Activated naive CD4-positive, alpha-beta T cell treated with anti-CD3 and anti-CD28 coated beads for 36 hours (primary cell): ENCODE measurements at regions not wholly inside any gene's neighbourhood (a gene's known extent, or its start where the extent isn't known, plus 50 kb on each side); places are given as distances from the start of the nearest gene placed in this dataset.

Source experiments
- CTCF ChIA-PET: fragments of 350-600 bp; sonication (Branson Sonifier 250); formaldehyde crosslinking; loops from one replicate; lab custom pipeline; 2021; ENCODE audit warnings: antibody characterized with exemption; lab: Charles Lee
- DNase-seq: peaks from one replicate; pipeline ENCODE4 v3.0.0-alpha.2; 2020
- H3K27ac Mint-ChIP-seq: one replicate; pipeline ENCODE4 v1.8.0; 2021; ENCODE audit warnings: mild to moderate bottlenecking, mixed read lengths
- H3K27me3 Mint-ChIP-seq: one replicate; pipeline ENCODE4 v1.8.0; 2021; ENCODE audit warnings: low read depth, mixed read lengths
- H3K36me3 Mint-ChIP-seq: one replicate; pipeline ENCODE4 v1.8.0; 2021; ENCODE audit warnings: low read depth, mixed read lengths
- H3K4me1 Mint-ChIP-seq: one replicate; pipeline ENCODE4 v1.8.0; 2021; ENCODE audit warnings: low read depth, mixed read lengths
- H3K4me3 Mint-ChIP-seq: one replicate; pipeline ENCODE4 v1.8.0; 2021; ENCODE audit warnings: mild to moderate bottlenecking, moderate library complexity, mixed read lengths
- H3K9me3 Mint-ChIP-seq: one replicate; pipeline ENCODE4 v1.8.0; 2021; ENCODE audit warnings: mixed read lengths
- intact Hi-C: fragments of 100-400 bp; cut with micrococcal nuclease; formaldehyde crosslinking; loops from one replicate; pipeline ENCODE4 v1.15.1; 2023

DNA sequence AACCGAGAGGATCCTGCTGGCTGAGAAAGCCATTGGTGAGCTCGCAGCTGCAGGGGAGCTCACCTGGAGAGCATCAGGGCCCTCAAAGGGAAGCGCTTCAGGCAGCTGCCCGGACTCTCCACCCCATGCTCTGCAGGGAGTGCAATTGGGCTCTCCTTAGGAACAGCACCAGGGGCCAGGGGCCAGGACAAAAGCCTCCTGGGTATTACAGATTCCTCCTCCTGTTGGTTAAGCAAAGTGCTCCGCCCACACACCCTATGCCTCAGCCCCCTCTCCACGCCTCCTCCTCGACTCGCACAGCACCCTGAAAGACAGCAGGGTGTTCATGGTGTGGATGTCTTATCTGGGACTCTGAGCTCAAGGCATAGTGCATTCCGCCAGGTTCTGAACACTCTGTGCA is 139.9 kb downstream of the SHANK2 start:
- DNase-seq: no peak
- Mint-ChIP-seq H3K4me3 (no peak overlapping the region), H3K9me3 (no peaks in the 10 kb centered on the region), H3K4me1 (no peaks in the 10 kb centered on the region), H3K36me3 (no peaks in the 10 kb centered on the region), H3K27ac (no peak overlapping the region), H3K27me3 (peaks cover 10% of the 10 kb centered on the region)
- CTCF ChIA-PET: no interaction called here
- intact Hi-C loops: no loop called here

DNA sequence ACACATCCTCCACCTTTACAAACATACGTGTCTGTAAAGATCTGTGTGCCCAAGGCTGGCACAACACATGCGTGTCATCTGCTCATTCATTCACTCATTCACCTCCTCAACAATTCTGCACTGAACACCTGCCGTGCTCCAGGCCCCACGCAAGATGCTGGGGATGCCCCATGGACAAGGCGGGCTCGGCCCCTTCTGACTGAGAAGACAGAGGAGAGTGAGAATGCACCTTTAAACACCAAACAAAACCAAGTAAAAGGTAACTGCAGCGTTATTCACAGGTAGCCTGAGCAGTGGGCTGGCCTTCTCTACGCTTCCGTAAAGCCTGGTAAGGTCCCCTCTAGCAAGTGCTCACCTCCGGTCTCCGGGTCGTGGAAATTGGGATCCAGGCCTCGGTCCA is 142.8 kb downstream of the SHANK2 start:
- CTCF ChIA-PET: no interaction called here
- Mint-ChIP-seq H3K27me3 (peaks cover 10% of the 10 kb centered on the region), H3K4me1 (no peaks in the 10 kb centered on the region), H3K4me3 (no peak overlapping the region), H3K9me3 (no peaks in the 10 kb centered on the region), H3K36me3 (no peaks in the 10 kb centered on the region), H3K27ac (no peak overlapping the region)
- intact Hi-C loops: no loop called here
- no peak for DNase-seq

DNA sequence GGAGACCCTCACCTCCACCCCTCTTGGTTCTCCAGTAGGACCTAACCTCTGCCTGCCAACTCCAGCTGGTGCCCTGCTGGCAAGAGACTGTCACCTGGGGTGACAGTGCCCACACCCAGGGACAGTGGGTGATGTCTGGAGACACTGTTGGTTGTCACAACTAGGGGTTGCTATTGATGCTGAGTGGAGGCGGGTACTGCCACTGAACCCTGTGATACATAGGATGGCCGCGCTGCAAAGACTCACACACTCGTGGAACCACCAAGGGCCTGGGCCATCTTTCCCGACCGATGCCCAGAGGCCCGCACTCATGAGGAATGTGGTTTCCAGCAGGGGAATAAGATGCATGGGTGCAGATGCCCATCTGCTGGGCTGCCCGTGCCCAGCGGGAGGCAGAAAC is 143.2 kb downstream of the SHANK2 start:
- Mint-ChIP-seq H3K27ac (no peak overlapping the region), H3K27me3 (peaks cover 11% of the 10 kb centered on the region), H3K36me3 (no peaks in the 10 kb centered on the region), H3K4me1 (no peaks in the 10 kb centered on the region), H3K4me3 (no peak overlapping the region), H3K9me3 (no peaks in the 10 kb centered on the region)
- DNase-seq: no peak
- CTCF ChIA-PET: no interaction called here
- intact Hi-C loops: no loop called here

DNA sequence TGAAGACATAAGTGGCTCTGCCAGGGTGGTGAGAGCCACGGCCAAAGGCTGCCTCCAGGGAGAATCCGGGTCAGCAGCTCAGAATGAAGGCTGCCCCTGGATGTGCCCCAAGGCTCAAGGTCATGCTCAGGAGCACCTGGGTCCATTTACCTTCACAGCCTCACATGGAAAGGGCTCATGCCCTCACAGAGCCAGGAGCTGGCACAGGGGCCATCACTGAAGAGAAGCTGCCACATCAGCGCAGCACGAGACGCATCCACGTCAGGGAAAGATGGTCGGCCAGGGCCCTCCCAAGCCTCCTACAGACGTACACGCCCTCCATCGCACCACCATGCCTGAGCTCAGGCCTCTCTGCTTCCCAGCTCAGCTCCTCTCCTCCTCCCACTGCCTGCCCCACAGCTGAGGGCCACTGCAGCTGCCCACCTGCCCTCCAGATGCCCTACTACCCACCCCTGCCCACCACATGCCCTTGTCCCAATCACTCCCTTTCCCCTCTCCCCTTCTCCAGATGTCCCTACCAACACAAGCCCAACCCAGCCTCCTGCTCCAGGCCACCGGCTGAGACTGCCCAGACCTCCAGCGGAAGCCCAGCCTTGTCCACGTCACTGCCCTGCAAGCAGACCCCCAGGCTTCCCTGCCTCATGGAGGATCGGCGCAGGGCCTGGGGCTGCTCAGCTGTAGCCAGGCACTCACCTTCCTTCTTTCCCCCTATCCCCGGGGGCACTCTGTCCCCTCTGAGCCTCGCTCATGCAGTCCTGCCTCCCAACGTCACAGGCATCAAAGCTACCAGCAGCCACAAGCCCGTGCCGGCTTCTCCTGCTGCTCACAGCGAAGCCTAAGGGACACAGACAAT is 144.1 kb downstream of the SHANK2 start:
- CTCF ChIA-PET: no interaction called here
- no peak overlapping the region for H3K4me3 Mint-ChIP-seq
- no peaks in the 10 kb centered on the region for H3K36me3 Mint-ChIP-seq
- no peak for DNase-seq
- H3K27ac Mint-ChIP-seq: no peak overlapping the region
- no peaks in the 10 kb centered on the region for H3K9me3 Mint-ChIP-seq
- intact Hi-C loops: no loop called here
- H3K27me3 Mint-ChIP-seq: peaks cover 13% of the 10 kb centered on the region
- H3K4me1 Mint-ChIP-seq: no peaks in the 10 kb centered on the region

DNA sequence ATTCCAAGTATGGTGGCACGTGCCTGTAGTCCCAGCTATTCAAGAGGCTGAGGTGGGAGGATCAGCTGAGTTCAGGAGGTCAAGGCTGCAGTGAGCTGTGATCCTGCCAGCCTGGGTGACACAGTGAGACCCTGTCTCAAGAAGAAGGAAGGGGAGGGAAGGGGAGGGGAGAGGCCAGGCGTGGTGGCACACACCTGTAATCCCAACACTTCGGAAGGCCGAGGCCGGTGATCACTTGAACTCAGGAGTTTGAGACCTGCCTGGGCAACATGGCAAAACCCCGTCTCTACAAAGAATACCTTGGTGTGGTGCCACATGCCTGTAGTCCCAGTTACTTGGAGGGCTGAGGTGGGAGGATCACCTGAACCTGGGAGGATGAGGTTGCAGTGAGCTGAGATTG is 145.7 kb downstream of the SHANK2 start:
- no peaks in the 10 kb centered on the region for H3K36me3 Mint-ChIP-seq
- intact Hi-C loops: no loop called here
- DNase-seq: no peak
- H3K4me1 Mint-ChIP-seq: no peaks in the 10 kb centered on the region
- peaks cover 6% of the 10 kb centered on the region for H3K27me3 Mint-ChIP-seq
- H3K4me3 Mint-ChIP-seq: no peak overlapping the region
- no peaks in the 10 kb centered on the region for H3K9me3 Mint-ChIP-seq
- CTCF ChIA-PET: no interaction called here
- no peak overlapping the region for H3K27ac Mint-ChIP-seq

DNA sequence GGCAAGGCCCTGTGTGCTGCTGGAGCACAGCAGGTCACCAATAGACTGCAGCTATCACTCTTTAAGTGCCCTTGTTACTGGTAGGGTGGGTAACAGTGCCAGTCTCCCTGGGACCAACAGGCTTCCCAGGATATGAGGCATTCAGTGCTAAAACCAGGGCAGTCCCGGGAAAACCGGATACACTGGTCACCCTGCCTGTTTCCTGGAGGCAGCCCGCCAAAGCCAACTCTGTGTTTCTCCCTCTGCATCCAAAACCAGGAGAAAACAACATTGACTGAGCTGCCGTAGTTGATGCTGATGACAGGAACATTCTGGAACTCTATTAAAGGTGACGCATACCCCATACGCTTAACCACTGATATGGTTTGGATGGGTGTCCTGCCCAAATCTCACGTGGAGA is 149.1 kb downstream of the SHANK2 start:
- intact Hi-C loops: no loop called here
- CTCF ChIA-PET: no interaction called here
- Mint-ChIP-seq H3K36me3 (no peaks in the 10 kb centered on the region), H3K9me3 (no peaks in the 10 kb centered on the region), H3K27ac (no peak overlapping the region), H3K4me1 (no peaks in the 10 kb centered on the region), H3K27me3 (peaks cover 3% of the 10 kb centered on the region), H3K4me3 (no peak overlapping the region)
- DNase-seq: no peak

DNA sequence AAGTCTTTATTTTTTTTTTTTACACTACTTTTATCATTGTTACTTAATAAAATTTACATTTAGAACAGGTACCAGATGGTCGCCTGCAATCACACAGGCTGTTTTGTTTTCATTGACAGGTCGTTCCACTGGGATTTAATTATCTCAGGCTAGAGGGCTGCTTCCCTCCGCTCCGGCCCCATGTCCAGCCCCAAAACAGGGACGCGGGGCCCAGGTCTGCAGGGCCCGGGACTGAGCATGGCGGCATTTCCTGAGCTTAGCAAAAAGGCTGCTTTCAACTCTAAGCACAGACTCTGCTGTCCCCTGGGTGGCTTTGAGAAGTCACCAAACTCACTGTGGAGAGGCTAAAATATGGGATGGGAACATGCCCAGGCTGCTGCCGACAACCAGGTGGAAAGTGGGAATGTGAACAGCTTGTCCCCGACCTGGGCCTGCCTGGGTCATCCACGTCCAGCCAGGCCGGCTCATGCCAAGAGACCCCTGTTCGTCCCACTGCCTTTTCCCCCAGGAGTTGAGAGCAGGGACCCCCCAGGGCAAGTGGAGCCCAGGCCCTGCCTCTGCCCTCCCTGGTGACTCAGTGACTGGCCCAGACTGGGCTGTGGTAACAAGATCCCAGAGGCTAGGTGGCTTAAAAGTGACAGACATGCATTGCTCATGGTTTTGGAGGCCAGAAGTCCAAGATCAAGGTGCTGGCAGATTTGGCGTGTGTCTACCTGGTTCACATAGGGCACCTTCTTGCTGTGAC is 150.0 kb downstream of the SHANK2 start:
- no peak for DNase-seq
- Mint-ChIP-seq H3K4me3 (no peak overlapping the region), H3K9me3 (no peaks in the 10 kb centered on the region), H3K27me3 (peaks cover 3% of the 10 kb centered on the region), H3K27ac (no peak overlapping the region), H3K4me1 (no peaks in the 10 kb centered on the region), H3K36me3 (no peaks in the 10 kb centered on the region)
- CTCF ChIA-PET: interaction anchor here (0.7 kb wide), 1 partner anchor 461 kb away, joined by 3 read pairs; no protein-coding TSS in a partner anchor
- intact Hi-C loops: no loop called here

DNA sequence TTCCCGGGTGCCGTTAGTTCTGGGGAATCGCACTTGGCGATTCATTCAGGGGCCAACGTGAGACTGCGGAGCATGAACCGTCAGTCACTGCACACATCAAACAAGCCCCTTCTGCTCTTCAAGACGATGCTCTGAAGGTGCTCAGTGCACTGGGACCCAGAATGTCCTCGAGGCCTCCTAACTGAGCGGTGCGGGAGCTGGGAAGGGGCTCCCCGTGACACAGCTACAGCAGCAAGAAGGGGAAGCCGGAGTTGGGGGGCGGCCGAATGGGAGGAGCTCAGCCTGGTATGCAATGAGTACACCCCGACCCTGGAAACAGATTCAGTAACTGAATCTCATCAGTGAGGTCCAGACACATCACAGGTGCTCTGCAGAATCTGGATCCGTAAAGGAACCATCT is 150.8 kb downstream of the SHANK2 start:
- CTCF ChIA-PET: interaction anchor here (0.7 kb wide), 1 partner anchor 461 kb away, joined by 3 read pairs; no protein-coding TSS in a partner anchor
- no peak for DNase-seq
- H3K36me3 Mint-ChIP-seq: no peaks in the 10 kb centered on the region

DNA sequence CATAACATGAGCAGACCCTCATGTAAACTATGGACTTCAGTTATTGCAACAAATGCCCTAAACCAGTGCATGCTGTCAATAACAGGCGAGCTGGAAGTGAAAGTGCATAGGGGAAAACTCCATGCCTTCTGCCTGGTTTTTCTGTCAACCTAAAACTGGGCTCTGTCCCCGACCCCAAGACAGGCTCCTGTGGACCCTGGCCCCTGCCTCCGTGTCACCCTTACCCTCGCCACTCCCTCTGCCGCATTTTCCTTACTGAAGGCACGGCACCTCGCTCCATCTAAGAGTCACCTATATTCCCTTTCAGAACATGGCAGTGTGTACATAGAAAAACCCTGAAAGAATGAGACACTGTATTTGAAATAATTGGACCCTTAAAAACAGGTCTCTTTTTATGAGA is 151.3 kb downstream of the SHANK2 start:
- H3K4me1 Mint-ChIP-seq: no peaks in the 10 kb centered on the region
- H3K27ac Mint-ChIP-seq: no peak overlapping the region
- DNase-seq: no peak
- no peaks in the 10 kb centered on the region for H3K9me3 Mint-ChIP-seq
- peaks cover 3% of the 10 kb centered on the region for H3K27me3 Mint-ChIP-seq
- intact Hi-C loops: no loop called here
- no peaks in the 10 kb centered on the region for H3K36me3 Mint-ChIP-seq
- CTCF ChIA-PET: no interaction called here
- H3K4me3 Mint-ChIP-seq: no peak overlapping the region

More for the DNA sequence above, 150.8 kb downstream of the SHANK2 start:
- Mint-ChIP-seq H3K4me3 (no peak overlapping the region), H3K27ac (no peak overlapping the region), H3K4me1 (no peaks in the 10 kb centered on the region), H3K9me3 (no peaks in the 10 kb centered on the region), H3K27me3 (peaks cover 3% of the 10 kb centered on the region)
- intact Hi-C loops: no loop called here

DNA sequence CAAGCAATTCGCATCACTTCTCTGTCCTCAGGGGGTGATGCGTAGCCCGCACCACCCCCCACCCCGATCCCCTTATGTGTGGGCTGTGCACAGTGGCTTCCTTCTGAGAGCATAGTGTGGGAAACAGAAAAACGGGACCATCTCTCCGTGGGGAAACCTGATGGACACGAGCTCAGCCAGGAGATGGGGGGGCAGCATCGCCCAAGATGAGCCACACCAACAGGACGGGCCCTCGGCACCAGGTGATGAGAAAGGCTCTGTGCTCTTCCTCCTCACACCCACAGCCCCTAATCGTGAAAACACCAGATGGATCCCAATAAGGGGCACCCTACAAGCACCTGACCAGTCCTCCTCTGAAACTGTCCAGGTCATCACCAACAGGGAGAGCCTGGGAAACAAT is 153.6 kb downstream of the SHANK2 start:
- intact Hi-C loops: no loop called here
- Mint-ChIP-seq H3K36me3 (no peaks in the 10 kb centered on the region), H3K4me3 (no peak overlapping the region), H3K4me1 (no peaks in the 10 kb centered on the region), H3K9me3 (no peaks in the 10 kb centered on the region), H3K27me3 (peaks cover 5% of the 10 kb centered on the region), H3K27ac (no peak overlapping the region)
- CTCF ChIA-PET: no interaction called here
- DNase-seq: no peak

DNA sequence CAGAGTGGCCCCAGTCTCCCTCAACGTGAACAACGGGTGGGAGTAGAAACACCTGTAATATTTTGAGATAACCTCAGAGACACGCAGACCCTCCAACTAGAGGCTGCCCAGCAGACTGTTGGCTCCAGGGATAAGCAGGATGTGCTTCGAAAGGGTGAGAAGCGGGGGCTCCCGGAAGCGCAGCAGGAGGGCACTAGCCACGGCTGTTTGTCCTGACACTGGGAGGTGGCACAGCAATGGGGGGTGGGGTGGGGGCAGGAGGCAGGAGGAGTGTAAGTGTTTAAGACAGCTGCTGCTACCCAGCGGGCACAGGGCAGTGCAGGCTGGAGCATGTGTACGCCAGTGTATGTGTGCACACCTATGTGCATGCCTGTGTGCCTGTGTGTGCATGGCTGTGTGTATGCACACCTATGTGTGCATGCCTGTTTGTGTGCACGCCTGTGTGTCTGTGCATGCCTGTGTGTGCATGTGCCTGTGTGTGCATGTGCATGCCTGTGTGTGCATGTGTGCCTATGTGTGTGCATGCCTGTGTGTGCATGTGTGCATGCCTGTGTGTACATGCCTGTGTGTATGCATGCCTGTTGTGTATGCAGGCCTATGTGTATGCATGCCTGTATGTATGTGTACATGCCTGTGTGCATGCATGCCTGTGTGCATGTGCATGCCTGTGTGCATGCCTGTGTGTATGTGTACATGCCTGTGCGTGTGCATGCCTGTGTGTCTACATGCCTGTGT is 154.7 kb downstream of the SHANK2 start:
- H3K27ac Mint-ChIP-seq: no peak overlapping the region
- no peaks in the 10 kb centered on the region for H3K9me3 Mint-ChIP-seq
- no peak overlapping the region for H3K4me3 Mint-ChIP-seq
- DNase-seq: no peak
- H3K4me1 Mint-ChIP-seq: no peaks in the 10 kb centered on the region
- H3K27me3 Mint-ChIP-seq: peaks cover 5% of the 10 kb centered on the region
- H3K36me3 Mint-ChIP-seq: no peaks in the 10 kb centered on the region
- CTCF ChIA-PET: no interaction called here
- intact Hi-C loops: no loop called here

DNA sequence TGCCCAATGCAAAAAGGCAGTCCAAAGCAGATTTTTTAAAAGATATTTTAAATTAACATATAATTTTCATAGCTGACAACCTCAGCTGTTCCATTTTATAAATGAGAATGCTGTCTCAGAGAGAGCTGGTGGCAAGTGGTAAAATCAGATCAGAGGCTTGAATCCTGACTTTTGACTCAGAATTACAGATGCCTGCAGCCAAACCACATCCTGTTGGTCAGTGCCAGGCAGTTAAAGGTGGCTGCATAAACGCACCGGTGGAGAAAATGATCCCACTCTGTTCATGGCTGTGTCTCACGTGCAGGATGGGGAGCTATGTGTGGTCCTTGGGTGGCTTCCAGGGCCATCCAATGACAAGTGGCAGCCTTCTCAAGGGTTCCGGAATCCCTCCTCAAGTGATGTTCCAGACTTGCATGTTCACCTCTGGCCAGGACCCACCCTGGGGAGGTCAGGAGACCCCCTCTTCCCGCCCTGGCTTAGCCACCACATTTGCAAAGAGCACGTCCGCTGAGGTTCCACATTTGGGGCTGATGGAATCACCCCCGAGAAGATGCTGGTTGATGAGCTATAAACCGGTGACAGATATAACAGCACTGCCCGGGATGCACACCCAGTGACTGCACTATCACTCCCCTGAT is 155.5 kb downstream of the SHANK2 start:
- no peak for DNase-seq
- intact Hi-C loops: no loop called here
- H3K9me3 Mint-ChIP-seq: no peaks in the 10 kb centered on the region
- no peaks in the 10 kb centered on the region for H3K4me1 Mint-ChIP-seq
- no peaks in the 10 kb centered on the region for H3K36me3 Mint-ChIP-seq
- H3K27me3 Mint-ChIP-seq: peaks cover 5% of the 10 kb centered on the region
- H3K4me3 Mint-ChIP-seq: no peak overlapping the region
- no peak overlapping the region for H3K27ac Mint-ChIP-seq
- CTCF ChIA-PET: no interaction called here
